WI38 (cell line): ENCODE measurements at regions not wholly inside any gene's neighbourhood (a gene's known extent, or its start where the extent isn't known, plus 50 kb on each side); places are given as distances from the start of the nearest gene placed in this dataset.
A peak's percentile ranks its signal among the peaks of the same experiment; 100 is the strongest.

Source experiments
- H3K4me3 ChIP-seq: 2 replicates; pipeline ENCODE4 v1.5.1; 2011; ENCODE audit warnings: low read depth, mild to moderate bottlenecking, control low read depth, low read length
- TF ChIP-seq, protein P1 (sequence below): IDR thresholded peaks from 2 replicates; pipeline ENCODE4 v1.5.1; 2012; ENCODE audit warnings: low read depth, mild to moderate bottlenecking, control low read depth, low read length

DNA sequence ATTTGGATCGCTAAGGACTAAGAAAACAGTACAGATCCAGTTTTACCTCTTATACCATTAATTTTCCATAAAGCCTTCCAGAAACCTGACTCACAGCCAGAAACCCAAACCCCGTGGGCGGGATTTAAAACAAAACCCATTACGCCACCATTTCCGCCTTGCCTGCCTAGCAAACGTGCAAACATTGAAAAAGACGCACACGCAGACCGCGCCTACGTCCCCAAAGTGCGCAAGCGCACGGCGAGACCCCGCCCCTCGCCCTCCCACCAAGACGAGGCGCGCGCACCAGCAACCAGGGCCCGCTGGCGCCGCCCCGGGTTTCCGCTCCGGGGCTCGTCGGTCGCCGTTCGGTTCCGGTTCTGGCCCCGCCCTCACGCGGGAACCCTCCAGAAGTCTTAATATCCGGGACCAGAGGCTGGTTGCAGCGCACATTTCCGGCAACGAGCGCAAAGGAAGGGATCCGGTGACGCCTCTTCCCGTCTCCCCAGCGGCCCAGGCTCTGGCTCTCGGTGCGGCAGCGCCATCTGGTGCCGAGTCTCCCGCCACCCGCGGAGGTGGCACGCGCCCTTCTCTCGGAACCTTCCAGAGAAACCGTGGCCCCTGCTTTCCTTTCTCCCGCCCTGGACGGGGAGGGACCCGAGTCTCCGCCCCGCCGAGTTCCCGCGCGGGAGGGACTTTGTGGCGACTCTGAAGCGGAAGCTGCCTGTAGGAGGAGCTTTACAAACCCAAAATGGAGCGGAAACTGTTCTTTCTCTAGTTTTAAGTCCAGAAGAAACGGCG is 256.9 kb upstream of the STARD13 start:
- TF ChIP-seq, protein P1, sequence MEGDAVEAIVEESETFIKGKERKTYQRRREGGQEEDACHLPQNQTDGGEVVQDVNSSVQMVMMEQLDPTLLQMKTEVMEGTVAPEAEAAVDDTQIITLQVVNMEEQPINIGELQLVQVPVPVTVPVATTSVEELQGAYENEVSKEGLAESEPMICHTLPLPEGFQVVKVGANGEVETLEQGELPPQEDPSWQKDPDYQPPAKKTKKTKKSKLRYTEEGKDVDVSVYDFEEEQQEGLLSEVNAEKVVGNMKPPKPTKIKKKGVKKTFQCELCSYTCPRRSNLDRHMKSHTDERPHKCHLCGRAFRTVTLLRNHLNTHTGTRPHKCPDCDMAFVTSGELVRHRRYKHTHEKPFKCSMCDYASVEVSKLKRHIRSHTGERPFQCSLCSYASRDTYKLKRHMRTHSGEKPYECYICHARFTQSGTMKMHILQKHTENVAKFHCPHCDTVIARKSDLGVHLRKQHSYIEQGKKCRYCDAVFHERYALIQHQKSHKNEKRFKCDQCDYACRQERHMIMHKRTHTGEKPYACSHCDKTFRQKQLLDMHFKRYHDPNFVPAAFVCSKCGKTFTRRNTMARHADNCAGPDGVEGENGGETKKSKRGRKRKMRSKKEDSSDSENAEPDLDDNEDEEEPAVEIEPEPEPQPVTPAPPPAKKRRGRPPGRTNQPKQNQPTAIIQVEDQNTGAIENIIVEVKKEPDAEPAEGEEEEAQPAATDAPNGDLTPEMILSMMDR: peak; percentile 75
- peak overlapping the region; percentile 69 for H3K4me3 ChIP-seq

DNA sequence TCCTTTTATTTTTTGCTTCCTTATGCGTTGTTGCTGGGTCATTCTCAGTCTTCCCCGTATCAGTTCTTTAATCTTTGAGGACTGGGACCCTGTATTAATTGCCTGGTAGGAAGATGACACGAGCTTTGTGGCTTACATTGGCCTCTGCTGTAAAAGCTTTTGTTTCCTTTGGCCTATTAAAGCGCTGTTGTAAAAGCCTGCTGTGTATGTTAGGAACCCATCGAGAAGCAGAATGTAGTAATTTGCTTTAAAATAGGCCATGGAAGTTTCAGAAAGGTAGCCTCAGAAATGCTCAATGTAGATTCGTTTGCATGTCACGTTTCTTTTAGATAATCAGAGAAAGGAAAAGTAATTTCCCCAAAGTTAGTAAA is 257.5 kb upstream of the STARD13 start:
- TF ChIP-seq, protein P1: no peak
- H3K4me3 ChIP-seq: peak overlapping the region; percentile 69

DNA sequence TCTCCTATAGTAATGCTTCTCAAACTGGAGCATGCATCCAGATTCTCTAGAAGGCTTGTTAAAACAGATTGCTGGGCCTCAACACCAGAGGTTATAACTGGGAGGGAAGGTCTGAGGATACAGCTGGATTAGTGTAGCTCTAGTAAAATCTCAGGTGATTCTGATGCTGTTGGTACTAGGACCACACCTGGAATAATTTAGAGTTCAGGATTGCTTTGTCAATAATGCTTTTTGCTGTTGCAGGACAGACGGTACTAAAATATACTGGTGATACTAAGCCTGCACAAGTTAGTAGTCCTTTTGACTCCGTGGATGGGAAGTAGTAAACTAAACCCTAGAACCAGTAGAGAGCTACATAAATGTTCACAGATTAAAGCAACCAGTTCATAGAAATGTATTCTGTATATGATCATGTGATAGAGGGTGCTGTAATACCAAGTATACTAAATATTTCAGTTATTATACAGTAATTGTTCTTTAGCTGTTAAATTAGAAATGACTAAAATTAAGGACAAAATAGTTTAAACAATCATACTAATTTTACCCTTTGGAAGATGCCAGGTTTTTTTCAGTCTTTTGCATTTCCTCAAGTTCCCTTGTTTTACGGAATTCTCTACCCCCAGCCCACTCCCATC is 258.2 kb upstream of the STARD13 start:
- peak overlapping the region; percentile 69 for H3K4me3 ChIP-seq
- TF ChIP-seq, protein P1: no peak

DNA sequence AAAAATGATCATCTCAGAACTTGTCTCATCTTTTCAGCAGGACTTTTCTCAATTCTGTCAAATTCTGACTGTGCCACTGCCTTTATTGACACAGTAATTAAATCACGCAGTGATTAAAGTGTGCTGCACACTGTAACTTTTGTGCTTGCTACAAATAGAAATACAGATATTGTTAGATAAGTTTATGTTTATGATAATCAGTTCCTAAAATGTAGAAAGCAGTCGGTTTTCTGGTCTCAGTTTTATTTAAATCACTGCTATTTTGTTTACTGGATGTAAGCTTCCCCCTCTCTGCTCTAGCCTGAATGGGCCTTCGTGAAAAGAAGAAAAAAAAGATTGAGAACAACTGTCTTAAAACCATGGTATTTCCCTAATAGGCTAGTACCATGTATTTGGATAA is 258.8 kb upstream of the STARD13 start:
- H3K4me3 ChIP-seq: no peak overlapping the region
- TF ChIP-seq, protein P1: no peak

DNA sequence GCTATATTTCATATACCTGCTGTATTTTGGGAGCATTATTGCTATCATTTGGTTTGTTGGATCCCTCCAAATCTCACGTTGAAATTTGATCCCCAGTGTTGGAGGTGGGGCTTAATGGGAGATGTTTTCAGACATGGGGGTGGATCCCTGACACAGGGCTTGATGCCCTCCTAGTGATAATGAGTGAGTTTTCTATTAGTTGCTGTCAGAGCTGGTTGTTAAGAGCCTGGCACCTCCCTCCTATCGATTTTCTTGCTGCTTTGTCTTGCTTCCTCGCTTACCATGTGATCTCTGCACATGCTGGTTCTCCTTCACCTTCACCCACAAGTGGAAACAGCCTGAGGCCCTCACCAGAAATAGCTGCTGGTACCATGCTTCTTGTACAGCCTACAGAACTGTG is 259.9 kb upstream of the STARD13 start:
- no peak overlapping the region for H3K4me3 ChIP-seq
- TF ChIP-seq, protein P1: no peak

DNA sequence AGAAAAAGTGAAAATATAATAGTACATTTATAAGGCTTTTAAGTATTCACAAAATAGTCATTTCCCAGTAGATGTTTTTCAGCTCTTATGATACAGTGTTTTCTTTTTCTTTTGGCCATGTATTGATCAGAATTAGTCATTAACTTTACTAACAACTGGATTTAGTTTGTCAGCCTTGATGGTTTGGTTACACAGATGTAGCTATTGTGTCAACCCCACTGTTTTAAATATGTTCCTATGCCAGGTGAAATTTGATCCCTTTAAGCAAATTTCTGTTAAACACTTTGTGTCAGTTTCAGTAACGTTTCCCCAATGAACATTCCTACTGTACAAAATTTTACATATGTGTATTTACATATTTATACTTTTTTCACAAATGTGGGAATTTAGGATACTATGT is 261.5 kb upstream of the STARD13 start:
- TF ChIP-seq, protein P1: no peak
- no peak overlapping the region for H3K4me3 ChIP-seq

DNA sequence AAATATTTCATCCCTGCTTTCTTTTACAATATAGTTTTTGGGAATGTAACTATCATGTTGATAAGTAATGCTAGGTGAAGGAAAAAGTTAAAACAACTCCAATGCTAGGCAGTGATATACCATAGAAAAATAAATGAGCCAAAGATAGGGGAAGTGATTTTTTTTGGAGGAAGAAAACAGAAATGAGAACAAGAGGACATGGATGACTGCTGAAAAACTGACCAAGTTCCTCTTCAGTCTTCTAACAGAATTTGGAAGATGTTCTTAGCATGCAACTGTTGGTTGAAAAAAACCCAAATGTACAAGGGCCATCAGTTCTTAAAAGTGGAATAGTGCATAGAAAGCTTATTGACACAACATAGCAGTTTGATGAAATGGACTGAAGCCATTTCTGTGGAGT is 262.5 kb upstream of the STARD13 start:
- TF ChIP-seq, protein P1: no peak
- no peak overlapping the region for H3K4me3 ChIP-seq
